ENCODE measurements at regions not wholly inside any gene's neighbourhood (a gene's known extent, or its start where the extent isn't known, plus 50 kb on each side); places are given as distances from the start of the nearest gene placed in this dataset.

DNA sequence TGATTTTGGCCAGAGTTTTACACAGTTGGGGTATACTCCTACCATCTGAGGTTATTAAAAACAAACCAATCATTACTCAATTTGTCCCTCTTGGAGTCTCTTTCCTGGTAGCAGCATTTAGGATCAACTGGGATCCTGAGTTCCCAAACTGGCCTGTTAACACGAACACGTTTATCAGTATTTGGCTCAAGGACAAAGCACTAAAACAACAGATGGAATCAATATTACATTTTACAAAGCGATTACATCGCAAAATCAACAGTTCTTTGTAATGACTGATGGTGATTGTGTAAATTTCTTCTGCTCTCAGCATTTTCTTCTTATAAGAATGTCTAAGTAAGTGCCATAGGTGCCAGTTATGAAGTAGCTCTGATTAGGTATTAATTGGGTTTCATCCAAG lies 582.9 kb upstream of the ANKRD30A start:
- no peaks in the 10 kb centered on the region for H3K79me2 ChIP-seq (ENCODE audit: low read depth)
- ChIA-PET POLR2A (ENCODE audit: unreplicated experiment) (no interaction called here), CTCF (no interaction called here)
- no peaks in the 10 kb centered on the region for H4K20me1 ChIP-seq (ENCODE audit: insufficient read depth)
- no peaks in the 10 kb centered on the region for H3K36me3 ChIP-seq (ENCODE audit: low read depth)
- intact Hi-C loops (cut with micrococcal nuclease; ENCODE audit: unreplicated experiment): no loop called here
- TF ChIP-seq, protein P1, sequence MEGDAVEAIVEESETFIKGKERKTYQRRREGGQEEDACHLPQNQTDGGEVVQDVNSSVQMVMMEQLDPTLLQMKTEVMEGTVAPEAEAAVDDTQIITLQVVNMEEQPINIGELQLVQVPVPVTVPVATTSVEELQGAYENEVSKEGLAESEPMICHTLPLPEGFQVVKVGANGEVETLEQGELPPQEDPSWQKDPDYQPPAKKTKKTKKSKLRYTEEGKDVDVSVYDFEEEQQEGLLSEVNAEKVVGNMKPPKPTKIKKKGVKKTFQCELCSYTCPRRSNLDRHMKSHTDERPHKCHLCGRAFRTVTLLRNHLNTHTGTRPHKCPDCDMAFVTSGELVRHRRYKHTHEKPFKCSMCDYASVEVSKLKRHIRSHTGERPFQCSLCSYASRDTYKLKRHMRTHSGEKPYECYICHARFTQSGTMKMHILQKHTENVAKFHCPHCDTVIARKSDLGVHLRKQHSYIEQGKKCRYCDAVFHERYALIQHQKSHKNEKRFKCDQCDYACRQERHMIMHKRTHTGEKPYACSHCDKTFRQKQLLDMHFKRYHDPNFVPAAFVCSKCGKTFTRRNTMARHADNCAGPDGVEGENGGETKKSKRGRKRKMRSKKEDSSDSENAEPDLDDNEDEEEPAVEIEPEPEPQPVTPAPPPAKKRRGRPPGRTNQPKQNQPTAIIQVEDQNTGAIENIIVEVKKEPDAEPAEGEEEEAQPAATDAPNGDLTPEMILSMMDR (conservative IDR thresholded peaks at IDR 0.05): no peak
- TF ChIP-seq EZH2 (IDR thresholded peaks at IDR 0.05; ENCODE audit: low read depth): no peak
- H2AFZ ChIP-seq: no peak overlapping the region
- no peaks in the 10 kb centered on the region for H3K27me3 ChIP-seq (ENCODE audit: insufficient read depth, low read depth)
- no peaks in the 10 kb centered on the region for H3K9me2 ChIP-seq (ENCODE audit: insufficient read depth)
- H3K4me1 ChIP-seq (replicated peaks; ENCODE audit: insufficient read depth): no peaks in the 10 kb centered on the region
- no peak overlapping the region for H3K27ac ChIP-seq
- BruUV-seq (replicated peaks): no TSS peak
- H3K9me3 ChIP-seq (ENCODE audit: insufficient read depth, low read depth): no peaks in the 10 kb centered on the region
- no peak overlapping the region for H3K4me2 ChIP-seq
- no peak overlapping the region for H3K4me3 ChIP-seq
- no peak for DNase-seq
- H3F3A ChIP-seq (ENCODE audit: insufficient read depth, low read depth): no peaks in the 10 kb centered on the region

- H4K20me1 ChIP-seq (ENCODE audit: insufficient read depth): no peaks in the 10 kb centered on the region
- H3K36me3 ChIP-seq (ENCODE audit: low read depth): no peaks in the 10 kb centered on the region
- intact Hi-C loops (cut with micrococcal nuclease; ENCODE audit: unreplicated experiment): no loop called here
- TF ChIP-seq EZH2 (IDR thresholded peaks at IDR 0.05; ENCODE audit: low read depth): no peak
- TF ChIP-seq, protein P1 (conservative IDR thresholded peaks at IDR 0.05): no peak
- no TSS peak for BruUV-seq (replicated peaks)
- no peak overlapping the region for H3K4me2 ChIP-seq
- ChIA-PET CTCF (no interaction called here), POLR2A (ENCODE audit: unreplicated experiment) (no interaction called here)
- no peaks in the 10 kb centered on the region for H3K27me3 ChIP-seq (ENCODE audit: insufficient read depth, low read depth)
- H3K4me3 ChIP-seq: no peak overlapping the region
- H3K79me2 ChIP-seq (ENCODE audit: low read depth): no peaks in the 10 kb centered on the region
- H2AFZ ChIP-seq: no peak overlapping the region
- DNase-seq: no peak
- no peaks in the 10 kb centered on the region for H3K4me1 ChIP-seq (replicated peaks; ENCODE audit: insufficient read depth)
- H3F3A ChIP-seq (ENCODE audit: insufficient read depth, low read depth): no peaks in the 10 kb centered on the region
- no peaks in the 10 kb centered on the region for H3K9me2 ChIP-seq (ENCODE audit: insufficient read depth)
- H3K27ac ChIP-seq: no peak overlapping the region
- H3K9me3 ChIP-seq (ENCODE audit: insufficient read depth, low read depth): no peaks in the 10 kb centered on the region
Observed at GRCh38 chr10:36540611-36541010, 584.8 kb upstream of the ANKRD30A start.

GRCh38 chr10:36538953-36539586 lies 586.3 kb upstream of the ANKRD30A start:
- no peak overlapping the region for H3K27ac ChIP-seq
- no peak for TF ChIP-seq EZH2 (IDR thresholded peaks at IDR 0.05; ENCODE audit: low read depth)
- TF ChIP-seq, protein P1 (conservative IDR thresholded peaks at IDR 0.05): no peak
- BruUV-seq (replicated peaks): no TSS peak

More at GRCh38 chr10:36538953-36539586, 586.3 kb upstream of the ANKRD30A start:
- Histone ChIP-seq H2AFZ (no peak overlapping the region), H3K4me1 (replicated peaks; ENCODE audit: insufficient read depth) (no peaks in the 10 kb centered on the region), H3F3A (ENCODE audit: insufficient read depth, low read depth) (no peaks in the 10 kb centered on the region), H3K36me3 (ENCODE audit: low read depth) (no peaks in the 10 kb centered on the region), H3K4me3 (no peak overlapping the region), H3K9me2 (ENCODE audit: insufficient read depth) (no peaks in the 10 kb centered on the region), H3K4me2 (no peak overlapping the region), H3K79me2 (ENCODE audit: low read depth) (no peaks in the 10 kb centered on the region), H3K27me3 (ENCODE audit: insufficient read depth, low read depth) (no peaks in the 10 kb centered on the region), H4K20me1 (ENCODE audit: insufficient read depth) (no peaks in the 10 kb centered on the region), H3K9me3 (ENCODE audit: insufficient read depth, low read depth) (no peaks in the 10 kb centered on the region)
- POLR2A ChIA-PET (ENCODE audit: unreplicated experiment): no interaction called here
- peak in 1 of 2 experiments; percentile 34 for DNase-seq
- CTCF ChIA-PET: no interaction called here
- intact Hi-C loops (cut with micrococcal nuclease; ENCODE audit: unreplicated experiment): no loop called here
